ENCODE measurements at regions not wholly inside any gene's neighbourhood (a gene's known extent, or its start where the extent isn't known, plus 50 kb on each side); places are given as distances from the start of the nearest gene placed in this dataset.

- TF ChIP-seq CTCF (IDR thresholded peaks at IDR 0.05): no peak
- TF ChIP-seq POLR2A (IDR thresholded peaks at IDR 0.05): no peak
Observed at GRCh38 chr3:42037318-42037945, 53.7 kb upstream of the TRAK1 start.
